GM21360 (cell line): ENCODE measurements at regions not wholly inside any gene's neighbourhood (a gene's known extent, or its start where the extent isn't known, plus 50 kb on each side); places are given as distances from the start of the nearest gene placed in this dataset.
"Not testable (repeated sequence)": the region's sequence is repeated elsewhere in the genome, so short reads cannot be mapped to it uniquely, and the experiment has no call there.

Experiments used
- ATAC-seq: cut with Tn5 transposase; IDR thresholded peaks from one replicate; pipeline ENCODE4 v1.9.1; 2021; ENCODE audit warnings: mild to moderate bottlenecking, moderate library complexity; ENCODE audit not compliant: unreplicated experiment

GRCh38 chr6:155584006-155584405 is 128.4 kb upstream of the NOX3 start:
- no peak for ATAC-seq

DNA sequence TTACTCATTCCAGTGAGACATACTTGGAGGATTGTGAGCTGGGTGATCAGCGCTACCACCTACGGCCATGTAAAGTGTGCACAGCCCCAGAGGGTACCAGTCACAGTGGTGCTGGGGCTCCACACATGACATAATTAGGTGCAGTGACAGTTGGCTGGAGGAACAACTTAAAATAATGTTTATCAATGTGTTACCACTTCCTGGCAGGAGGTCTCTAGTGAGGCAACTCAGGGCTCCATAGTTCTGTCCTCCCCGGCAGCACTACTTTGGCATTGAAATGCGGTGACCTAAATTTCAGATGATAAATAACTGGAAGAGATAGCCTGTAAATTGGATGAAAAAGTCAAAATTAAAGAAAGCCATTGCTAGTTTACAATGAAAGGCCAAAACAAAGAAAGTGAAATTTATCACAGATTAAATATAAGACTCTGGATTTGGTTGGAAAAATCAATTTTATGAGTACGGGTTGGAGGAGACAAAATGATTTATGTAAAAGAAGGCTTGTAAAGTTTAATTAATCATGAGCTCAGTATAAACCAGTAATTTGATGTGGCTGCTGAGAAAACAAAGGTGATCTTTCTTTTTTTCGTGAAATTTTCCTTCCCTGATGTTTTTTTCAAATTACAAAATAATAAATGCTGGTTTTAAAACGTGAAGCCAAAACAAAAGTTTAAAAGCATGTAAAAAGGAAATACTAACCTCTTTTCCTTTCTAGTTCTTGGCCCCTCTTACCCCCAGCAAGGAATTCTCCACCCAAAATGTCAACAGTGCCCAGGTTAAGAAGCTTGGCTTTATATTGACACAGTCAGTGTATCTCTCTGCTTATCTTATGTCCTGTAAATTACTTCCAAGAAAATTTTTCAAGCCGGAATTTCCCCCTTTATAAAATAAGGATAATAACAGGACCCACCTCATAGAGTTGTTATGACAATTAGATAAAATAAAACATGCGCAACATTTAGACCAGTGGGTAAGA is 126.7 kb upstream of the NOX3 start:
- ATAC-seq, result no peak

GRCh38 chr6:155580904-155581303 is 125.3 kb upstream of the NOX3 start:
- no peak for ATAC-seq

DNA sequence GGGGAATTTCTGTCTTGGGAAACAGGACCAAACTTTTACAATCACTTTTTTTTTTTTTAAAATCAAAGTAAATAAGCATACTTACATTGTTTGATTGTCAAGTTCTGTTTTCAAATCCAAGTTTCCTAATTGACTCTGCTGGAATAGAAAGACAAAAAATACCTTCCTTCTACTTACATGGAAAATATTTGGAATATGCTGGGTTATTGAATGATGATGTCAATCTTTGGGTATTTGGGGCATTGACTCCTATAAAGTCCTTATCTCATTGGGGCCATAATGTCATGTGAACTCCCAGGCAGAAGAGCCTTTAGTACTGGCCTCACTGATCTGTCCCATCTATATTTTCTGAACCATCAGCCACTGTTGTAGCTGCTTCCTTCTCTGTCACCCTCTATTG is 122.6 kb upstream of the NOX3 start:
- no peak for ATAC-seq

- no peak for ATAC-seq
These were observed 106.3 kb upstream of the NOX3 start for GRCh38 chr6:155561966-155562364.

DNA sequence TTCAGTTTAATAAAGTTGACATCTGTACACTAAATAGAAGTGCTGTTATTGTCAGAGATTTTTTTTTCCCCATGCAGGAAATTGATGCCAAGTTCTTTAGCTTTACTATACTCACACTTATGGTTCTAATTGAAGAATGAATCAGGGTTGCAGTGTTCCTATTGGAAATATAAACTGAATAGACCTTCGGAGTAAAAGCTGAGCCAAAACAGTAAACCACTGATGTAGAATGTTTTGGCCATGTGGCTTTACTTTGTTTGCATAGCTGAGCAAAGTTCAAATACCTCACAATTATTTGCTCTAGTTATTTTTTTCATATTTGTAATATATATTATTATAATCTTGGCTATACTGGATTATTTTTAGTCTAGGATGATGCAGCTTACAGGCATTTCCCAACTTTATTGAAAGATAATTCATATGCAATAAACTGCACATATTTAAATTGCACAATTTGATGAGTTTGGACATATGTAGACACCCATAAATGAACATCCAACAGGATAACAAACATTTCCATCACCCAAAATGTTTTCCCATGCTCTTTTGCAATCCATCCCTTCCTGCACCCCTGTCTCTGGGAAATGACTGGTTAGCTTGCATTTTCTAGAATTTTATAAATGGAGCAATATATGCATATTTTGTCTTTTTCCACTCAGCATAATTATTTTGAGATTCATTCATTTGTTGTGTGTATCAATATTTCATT is 105.8 kb upstream of the NOX3 start:
- ATAC-seq, result no peak

DNA sequence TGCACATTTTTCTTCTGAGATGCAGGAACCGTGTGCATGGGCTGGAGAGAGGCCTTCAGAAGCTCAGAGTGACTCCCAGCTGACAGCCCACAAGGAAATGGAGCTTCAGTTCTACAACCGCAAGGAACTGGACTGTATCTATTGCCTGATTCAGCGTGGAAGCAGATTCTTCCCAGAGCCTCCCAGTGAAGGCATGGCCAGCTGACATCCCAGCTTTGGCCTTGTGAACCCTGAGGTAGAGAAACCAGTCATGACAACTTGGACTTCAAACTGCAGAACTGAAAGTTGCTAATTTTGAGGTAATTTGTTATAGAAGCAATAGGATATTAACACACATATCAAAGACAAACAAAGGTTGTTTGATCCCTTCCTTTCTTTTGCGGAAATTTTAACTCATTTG is 94.3 kb upstream of the NOX3 start:
- ATAC-seq, result no peak

GRCh38 chr6:155549028-155549798 is 93.6 kb upstream of the NOX3 start:
- ATAC-seq, result no peak

- ATAC-seq, result no peak
These were observed 92.9 kb upstream of the NOX3 start for GRCh38 chr6:155548576-155548975.

DNA sequence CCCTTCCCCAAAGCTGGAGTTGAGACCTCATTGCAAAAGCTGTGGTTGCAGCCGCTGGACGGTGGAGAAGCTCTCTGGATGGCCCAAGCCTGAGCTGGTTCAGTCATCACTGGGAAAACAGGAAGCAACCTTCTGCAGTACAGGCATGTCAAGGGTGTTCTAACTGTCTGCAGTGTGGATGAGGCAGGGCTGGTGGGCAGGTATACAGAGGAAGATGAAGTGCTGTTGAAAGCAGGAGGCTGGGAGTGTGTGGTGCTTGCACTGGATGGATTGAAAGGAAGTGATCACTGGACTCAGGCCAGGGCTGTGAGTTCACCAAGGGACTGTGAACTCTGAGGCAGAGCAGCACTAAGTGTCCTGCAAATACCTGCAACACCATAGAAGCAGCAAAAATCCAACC is 89.0 kb upstream of the NOX3 start:
- no peak for ATAC-seq

DNA sequence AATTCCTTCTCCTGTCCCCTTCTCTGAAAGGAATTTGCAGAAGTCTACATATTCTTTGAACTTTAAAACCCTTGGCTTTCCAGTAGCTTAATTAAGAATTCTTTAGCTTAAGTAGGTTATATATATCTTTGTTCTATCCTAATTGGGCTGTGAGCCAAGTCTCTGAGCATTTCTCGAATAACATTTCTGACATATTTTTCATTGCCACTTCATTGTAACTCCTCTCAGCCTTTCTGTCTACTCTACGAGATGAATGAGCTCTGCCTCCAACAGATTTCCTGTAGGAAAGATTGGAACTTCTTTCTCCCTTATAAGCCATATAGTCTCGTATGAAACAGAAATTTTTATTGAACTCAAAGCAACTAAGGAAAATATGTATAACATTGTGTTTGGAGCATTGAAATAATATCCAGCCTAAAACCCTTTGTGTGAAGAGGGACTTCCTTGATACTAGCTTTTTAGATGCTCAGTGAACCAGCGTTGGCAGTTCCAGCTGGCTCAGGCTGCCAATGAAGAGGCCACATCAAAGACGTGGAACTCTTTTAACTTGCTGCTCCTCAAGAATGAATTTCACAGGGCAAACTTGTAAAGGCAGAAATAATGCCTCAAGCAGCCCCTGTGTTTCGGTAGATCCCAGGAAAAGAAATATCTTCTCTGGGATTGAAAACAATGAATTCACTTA is 87.7 kb upstream of the NOX3 start:
- no peak for ATAC-seq

GRCh38 chr6:155542036-155542435 is 86.4 kb upstream of the NOX3 start:
- ATAC-seq, result no peak

- ATAC-seq, result no peak
These were observed 83.2 kb upstream of the NOX3 start for GRCh38 chr6:155538708-155539390.

GRCh38 chr6:155534678-155535077 is 79.0 kb upstream of the NOX3 start:
- no peak for ATAC-seq

DNA sequence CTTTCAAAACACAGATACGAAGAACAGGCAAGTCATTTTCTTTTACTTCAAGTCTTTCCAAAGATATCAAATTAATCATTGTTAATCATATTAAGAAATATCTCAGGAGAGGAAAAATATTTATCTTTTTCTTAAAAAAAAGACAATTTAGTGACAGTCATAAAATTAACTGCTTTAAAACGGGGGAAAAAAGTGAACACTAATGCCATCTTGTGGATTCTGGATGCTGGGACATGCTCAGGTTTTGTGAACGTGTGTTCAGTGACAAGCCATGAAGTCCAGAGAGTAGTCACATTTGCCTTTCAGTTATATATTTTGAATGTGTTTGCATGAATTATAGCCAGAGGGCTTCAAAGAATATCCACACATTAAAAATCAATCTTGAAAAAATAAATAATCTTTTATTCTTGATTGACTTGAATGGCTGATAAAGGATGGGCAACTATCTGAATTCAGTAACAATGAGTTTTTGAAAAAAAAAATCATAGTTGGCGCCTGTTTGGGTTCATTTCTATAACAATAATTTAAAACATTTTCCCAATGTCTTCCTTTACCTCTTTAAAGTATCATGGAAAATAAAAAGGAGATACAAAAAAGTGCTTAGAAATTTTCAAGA is 74.7 kb upstream of the NOX3 start:
- ATAC-seq, result peak; percentile 62

DNA sequence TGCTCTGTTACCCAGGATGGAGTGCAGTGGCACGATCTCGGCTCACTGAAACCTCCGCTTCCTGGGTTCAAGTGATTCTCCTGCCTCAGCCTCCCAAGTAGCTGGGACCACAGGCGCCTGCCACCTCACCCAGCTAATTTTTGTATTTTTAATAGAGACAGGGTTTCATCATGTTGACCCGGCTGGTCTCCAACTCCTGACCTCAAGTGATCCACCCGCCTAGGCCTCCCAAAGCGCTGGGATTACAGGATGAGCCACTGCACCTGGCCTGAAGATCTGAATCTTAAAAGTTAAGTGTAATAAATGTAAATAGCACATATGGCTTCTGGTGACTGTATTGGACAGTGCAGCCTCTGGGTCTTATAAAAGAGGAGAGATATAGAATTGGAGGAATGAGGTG is 74.2 kb upstream of the NOX3 start:
- not testable (repeated sequence) for ATAC-seq

GRCh38 chr6:155528982-155529453 is 73.4 kb upstream of the NOX3 start:
- ATAC-seq, result peak; percentile 71

DNA sequence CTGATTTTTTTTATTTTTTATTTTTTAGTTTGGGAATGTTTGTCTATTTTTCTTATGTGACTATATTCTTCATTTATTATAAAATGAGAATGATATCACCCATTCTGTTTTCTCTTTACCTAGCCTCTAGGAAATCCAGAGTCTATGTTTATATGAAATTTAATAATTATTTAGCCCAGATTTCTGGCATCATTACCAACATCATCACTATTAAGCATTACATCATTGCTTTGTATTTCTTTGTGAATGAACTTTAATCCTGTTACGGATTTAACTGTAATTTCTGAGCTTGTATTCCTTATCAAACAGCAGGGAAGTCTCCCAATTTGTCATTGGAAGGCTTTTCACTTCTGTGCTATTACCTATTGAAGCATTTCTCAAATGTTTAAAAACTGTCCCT is 72.7 kb upstream of the NOX3 start:
- ATAC-seq, result no peak

GRCh38 chr6:155527443-155527842 is 71.8 kb upstream of the NOX3 start:
- no peak for ATAC-seq
